GM13977 (cell line): ENCODE measurements at regions not wholly inside any gene's neighbourhood (a gene's known extent, or its start where the extent isn't known, plus 50 kb on each side); places are given as distances from the start of the nearest gene placed in this dataset.

Experiments used
- DNase-seq: peaks from one replicate; pipeline ENCODE4 v3.0.0; 2012; ENCODE audit warnings: low spot score
- in situ Hi-C: fragments of 300-500 bp; cut with MboI; formaldehyde crosslinking; loops from one replicate; pipeline ENCODE4 v1.12.0; 2022; ENCODE audit warnings: low sequenced_read_pairs, low pct_unique_long_range_greater_than_20kb, mixed read lengths, inconsistent platforms; ENCODE audit not compliant: unreplicated experiment
- TF ChIP-seq, protein P1 (sequence below): IDR thresholded peaks from 2 replicates; pipeline ENCODE4 v1.5.1; 2012; ENCODE audit warnings: mild to moderate bottlenecking, control low read depth; ENCODE audit not compliant: insufficient read depth; ENCODE audit errors: extremely low read depth, missing control alignments

DNA sequence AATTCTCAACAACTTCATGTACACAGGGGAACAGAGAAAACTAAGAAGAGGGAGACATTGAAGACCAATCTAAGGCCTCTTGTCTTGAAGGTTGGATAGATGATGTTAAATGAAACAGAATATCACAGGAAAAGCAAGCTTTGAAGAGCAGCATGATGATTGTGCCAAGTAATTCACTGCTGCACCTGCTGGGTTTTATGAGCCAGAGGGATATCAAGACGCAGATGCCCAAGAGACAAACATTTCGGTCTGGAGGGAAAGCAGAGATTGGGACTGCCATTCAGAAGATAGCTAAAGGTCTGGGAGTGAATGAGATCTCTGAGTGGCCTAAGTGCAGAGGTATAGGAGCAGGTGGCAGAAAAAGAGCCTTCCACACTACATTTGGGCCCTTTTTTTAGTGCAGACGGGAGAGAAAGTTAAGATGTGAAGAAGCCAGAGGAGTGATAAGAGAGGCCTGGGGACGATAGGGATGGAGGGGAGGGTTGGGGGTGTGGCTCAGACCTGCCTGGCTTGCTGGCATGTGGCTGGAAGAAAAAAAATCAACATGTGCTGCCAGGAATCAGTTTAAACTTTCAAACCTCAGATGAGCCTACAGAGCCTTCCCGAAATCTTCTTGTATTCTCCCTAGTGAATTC lies 200.6 kb downstream of the AEBP2 start:
- TF ChIP-seq, protein P1, sequence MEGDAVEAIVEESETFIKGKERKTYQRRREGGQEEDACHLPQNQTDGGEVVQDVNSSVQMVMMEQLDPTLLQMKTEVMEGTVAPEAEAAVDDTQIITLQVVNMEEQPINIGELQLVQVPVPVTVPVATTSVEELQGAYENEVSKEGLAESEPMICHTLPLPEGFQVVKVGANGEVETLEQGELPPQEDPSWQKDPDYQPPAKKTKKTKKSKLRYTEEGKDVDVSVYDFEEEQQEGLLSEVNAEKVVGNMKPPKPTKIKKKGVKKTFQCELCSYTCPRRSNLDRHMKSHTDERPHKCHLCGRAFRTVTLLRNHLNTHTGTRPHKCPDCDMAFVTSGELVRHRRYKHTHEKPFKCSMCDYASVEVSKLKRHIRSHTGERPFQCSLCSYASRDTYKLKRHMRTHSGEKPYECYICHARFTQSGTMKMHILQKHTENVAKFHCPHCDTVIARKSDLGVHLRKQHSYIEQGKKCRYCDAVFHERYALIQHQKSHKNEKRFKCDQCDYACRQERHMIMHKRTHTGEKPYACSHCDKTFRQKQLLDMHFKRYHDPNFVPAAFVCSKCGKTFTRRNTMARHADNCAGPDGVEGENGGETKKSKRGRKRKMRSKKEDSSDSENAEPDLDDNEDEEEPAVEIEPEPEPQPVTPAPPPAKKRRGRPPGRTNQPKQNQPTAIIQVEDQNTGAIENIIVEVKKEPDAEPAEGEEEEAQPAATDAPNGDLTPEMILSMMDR = no peak
- no peak for DNase-seq
- in situ Hi-C loops = no loop called here

DNA sequence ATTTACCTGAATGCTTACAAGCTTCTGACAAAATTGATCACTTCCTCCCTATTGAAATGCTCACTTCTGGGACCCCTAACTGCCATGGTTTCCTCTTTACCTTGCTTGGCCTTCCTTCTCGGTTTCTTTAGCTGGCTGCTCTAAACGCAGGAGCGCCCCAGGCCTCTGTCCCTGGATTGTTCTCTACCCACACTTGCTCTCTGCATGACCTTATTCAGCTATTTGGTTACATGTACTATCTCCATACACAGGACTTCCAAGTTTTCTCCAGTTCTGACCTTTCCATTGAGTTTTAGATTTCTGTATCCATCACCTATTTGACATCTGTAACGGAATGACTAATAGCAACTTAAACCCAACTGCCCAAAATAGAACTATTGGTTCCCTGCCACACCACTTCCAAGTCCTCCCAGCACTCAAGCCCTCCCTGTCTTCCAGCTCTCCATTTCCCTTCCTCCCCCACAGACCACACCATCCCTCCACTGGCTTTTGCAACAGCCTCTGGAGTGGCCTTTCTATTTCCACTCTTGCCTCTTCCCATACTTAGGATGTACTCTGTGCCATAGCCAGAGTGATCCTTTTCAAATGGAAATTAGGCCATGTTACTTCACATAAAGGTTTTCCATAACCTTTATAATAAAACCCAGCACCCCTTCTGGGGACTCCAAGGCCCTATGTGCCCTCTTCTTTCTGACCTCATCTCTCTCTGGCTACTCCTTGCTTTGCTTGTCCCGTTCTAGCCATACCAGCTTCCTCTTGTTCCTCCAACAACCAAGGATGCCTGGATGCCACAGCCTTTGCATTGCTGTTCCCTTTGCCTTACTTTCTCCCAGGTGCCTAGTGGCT lies 202.2 kb downstream of the AEBP2 start:
- TF ChIP-seq, protein P1 = no peak
- in situ Hi-C loops = no loop called here
- DNase-seq = no peak

DNA sequence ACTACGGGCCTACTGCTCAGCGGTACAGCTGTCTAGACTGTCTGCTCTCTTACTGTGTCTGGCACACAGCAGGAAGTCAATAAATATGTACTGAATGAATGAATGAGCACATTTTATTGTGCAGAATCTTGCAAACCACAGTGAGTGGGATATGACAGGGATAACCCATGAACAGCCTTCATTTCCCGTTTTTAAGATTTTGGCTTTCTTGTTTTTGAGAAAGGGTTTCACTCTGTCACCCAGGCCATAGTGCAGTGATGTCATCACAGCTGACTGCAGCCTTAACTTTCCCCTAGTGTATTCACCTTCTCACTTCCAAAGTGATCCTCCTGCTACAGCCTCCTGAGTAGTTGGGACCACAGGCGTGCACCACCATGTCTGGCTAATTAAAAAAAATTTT lies 203.1 kb downstream of the AEBP2 start:
- in situ Hi-C loops = no loop called here

DNA sequence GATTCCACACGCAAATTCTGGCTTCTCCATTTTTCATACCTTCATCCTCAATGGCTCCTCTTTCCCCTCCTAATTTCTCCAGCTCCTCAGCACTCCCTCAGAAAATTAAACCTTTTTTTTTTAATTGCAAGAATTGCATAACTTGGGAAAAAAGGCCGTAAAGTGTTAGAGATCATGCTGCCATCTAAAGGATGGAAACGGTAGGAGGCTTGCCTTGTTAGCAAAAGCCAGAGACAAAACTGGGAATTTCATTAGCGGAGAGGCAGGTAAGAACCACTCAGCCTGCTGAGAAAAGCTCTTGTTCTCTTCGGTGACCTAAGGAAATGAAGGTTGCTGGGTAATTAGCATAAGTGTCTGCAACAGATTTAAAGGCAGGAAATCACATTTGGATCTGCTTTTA lies 204.3 kb downstream of the AEBP2 start:
- TF ChIP-seq, protein P1 = no peak
- DNase-seq = no peak
- in situ Hi-C loops = no loop called here

More for the DNA sequence above, 203.1 kb downstream of the AEBP2 start:
- TF ChIP-seq, protein P1 = no peak
- no peak for DNase-seq

DNA sequence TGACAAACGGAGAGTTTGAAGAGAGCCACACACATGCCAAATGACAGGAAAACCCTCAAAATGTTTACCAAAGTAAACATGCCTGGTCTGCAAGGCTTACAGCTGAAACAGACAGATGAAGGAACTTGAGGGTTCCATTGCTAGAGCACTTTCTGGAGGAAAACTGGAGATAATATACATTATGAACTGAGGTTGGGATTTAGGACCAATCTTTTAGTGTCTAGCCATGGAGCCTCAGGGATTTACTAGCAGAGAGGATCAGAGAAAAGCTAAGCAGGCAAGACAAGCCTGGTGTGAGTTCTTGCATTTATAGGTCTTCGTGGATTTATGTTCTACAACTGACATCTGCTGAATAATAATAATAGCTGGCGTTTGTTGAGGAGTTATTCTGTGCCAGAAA lies 205.3 kb downstream of the AEBP2 start:
- in situ Hi-C loops = no loop called here
- no peak for DNase-seq
- TF ChIP-seq, protein P1 = no peak

DNA sequence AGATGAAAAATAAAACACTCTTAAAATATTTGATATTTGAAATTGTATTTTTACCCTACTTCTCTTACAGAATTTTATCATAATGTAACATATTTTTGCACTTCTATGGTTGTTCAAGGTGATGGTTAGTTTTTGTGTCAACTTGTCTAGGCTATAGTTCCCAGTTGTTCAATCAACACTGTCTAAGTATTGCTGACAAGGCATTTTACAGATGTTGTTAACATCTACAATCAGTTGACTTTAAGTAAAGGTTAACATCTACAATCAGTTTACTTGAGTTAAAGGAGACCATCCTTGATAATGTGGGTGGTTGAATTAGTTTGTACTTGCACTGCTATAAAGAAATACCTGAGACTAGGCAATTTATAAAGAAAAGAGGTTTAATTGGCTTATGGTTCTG lies 206.5 kb downstream of the AEBP2 start:
- TF ChIP-seq, protein P1 = no peak

More for the DNA sequence above, 206.5 kb downstream of the AEBP2 start:
- DNase-seq = no peak
- in situ Hi-C loops = no loop called here
